Muscle of back (tissue), 3 donors: ENCODE measurements at regions not wholly inside any gene's neighbourhood (a gene's known extent, or its start where the extent isn't known, plus 50 kb on each side); places are given as distances from the start of the nearest gene placed in this dataset.

ENCODE experiments used
- DNase-seq, 3 donors: peaks; one replicate each; pipeline versions ENCODE4 v3.0.0 to v3.0.0-alpha.2; 2013

DNA sequence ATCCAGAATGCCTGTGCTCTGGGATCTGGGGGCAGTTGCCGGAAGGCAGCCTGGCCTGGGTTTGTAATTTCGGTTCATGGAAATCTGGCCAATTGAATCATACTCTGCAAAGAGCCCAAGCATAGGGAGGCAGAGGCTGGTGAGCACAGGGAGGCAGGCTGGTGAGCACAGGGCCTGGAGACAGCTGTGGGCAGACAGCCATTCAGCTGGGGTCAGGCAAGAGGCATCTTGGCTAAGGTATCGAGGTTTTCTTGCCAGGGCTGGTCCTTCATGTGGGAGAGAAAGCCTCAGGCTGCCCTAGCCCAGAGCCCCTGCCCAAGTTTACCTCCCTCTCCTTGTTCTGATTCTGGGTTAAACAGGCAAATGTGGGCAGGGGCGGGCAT, 63.7 kb upstream of the BAIAP2L1 start:
- DNase-seq: peak; percentile 23 to 50 (median 34)

DNA sequence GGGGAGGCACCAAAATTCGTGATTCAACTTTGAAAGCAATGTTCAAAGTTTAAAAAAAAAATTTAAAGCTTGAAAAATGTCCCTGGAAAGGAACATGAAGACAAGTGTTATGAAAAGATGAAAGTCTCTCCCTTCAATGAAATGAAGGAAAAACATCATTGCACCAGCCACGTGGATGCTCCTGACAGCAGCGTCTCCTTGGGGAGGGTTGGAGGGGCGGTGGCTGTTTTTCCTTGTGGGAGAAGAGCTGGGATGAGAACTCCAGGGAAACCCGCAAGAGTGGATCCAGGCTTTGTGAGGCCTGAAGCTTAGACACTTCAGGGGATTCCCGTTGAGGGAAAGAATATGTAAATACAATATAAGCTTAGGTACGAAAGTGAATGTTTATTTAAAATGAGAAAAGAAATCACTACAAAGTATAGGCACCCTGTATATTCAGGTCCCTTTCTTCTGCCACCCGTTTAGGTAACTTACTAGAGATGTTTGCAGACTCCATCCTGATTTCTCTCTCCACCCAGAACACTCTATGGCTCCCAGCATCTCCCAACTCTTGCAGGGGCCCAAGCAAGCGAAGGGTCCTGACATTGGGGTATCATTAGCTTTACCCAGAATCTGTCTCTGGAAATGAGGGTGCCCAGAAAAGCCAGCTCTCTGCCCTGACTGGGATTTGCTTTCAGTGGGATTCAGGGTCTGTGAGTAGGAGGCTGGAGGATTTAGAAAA, 63.1 kb upstream of the BAIAP2L1 start:
- DNase-seq: no peak

DNA sequence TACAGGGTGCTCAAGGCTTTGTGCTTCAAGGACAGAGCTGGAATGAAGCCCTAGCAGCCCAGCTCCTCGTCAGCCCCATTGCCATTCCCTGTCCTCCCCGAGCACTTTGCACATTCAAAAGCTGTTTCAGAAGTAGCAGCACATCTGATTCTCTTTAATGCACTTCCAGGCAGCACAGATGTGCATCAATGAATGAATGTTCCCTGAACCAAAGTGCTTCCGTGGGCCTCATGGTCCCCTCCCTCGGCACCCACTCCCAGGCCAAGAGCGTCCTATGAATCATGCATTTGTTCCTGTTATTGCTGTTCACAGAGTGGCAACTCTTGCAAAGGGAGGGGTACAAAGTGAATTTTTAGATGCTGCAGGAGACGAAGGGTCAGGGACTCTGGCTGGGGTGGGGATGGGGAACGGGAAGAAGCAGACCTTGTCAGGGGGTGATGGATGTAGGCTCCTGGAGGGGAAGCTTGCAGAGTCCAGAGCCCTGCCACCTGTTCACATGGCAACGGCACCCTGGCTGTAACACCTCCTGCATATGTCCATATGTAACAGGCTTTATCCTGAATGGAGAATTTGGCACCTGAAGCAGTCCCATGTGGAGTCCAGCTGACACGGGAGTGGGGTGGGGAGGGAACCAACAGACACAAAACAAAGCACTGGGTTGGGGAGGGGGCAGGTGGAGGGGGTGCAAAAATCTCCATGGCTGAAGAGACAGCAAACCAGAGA, 62.2 kb upstream of the BAIAP2L1 start:
- DNase-seq: no peak

DNA sequence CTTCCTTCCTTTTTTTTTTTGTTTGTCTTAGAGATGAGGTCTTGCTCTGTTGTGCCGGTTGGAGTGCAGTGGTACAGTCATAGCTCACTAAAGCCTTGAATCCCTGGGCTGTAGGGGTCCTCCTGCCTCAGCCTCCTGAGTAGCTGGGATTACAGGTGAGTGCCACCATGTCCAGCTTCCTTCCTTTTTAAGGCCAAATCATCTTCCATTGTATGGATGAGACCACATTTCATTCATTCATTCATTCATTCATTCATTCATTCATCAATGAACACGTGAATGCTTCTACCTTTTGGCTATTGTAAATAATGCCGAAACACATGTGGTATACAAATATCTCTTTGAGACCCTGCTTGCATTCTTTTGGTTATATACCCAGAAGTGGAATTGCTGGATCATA, 60.0 kb upstream of the BAIAP2L1 start:
- no peak for DNase-seq

DNA sequence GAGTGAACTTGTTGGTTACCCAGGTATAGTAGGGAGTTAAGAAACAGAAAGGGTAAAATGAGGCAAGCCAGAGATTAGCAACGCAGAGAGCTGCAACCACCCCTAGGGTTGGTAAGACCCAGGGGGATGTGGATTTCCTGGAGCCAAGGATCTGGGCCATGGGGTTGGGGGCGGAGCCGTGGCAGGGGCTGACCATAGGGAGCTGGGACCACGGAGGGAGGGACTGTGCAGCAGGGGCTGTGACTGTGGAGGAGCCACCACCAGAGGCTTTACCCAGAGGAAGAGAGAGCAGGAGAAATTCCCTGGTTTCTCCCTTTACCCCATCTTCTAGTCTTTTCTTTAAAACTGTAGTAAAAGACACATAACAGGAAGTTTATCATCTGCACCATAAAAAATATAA, 58.6 kb upstream of the BAIAP2L1 start:
- DNase-seq: no peak

DNA sequence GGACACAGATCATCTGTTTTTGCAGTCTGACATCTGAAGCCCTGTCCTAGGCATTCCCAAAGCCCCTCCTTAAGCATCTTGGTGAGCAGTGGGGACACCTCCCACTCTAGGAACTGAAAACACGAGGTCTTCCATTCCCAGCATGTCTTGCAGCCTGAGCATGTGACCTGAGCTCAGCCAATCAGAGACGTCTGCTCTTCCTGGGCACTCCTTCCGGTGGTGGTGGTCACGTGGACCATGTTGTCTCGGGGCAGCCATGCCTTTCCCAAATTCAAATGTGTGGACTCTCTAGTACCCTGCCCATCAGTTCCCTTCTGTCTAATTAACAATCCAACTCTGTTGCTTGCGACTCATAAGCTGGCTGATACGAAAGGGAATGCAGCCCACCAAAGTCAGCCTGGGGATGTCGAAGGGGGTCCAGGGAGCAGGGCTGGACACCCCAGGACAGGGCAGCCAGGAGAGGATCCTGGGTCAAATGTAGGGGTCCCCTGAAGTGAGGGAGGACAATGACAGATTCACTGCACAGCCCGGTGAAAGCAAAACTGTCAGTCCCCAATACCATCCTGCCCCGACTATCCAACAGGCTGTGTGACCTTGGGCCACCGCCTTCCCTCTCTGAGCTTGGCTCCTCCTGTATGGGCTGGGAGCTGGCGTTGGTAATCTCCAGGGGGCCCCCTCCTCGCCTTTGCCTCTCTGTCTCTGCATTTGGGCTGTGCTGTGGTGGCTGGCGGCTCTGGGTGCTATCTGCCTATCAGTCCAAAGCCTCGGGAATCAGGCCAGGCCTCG, 57.4 kb upstream of the BAIAP2L1 start:
- DNase-seq: no peak

DNA sequence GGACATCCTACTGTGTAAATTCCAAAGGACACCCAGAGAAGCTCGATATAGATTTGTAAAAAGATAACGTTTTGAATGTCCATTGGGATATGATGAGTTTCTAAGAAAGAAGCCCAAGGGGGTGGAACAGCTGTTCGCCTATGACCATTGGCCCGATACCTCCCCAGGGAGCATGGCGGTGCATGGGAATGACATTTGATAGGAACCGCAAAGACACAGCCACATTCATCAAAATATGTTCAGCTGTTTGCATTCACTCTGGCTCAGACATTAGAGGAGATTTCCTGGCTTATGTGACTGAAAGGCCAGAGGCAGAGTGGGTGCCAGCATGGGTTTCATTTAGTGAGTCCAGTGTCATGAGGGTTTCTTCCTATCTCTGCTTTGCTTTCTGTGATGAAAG, 56.0 kb upstream of the BAIAP2L1 start:
- DNase-seq: peak in 2 of 3 donors; percentile 17 to 46

DNA sequence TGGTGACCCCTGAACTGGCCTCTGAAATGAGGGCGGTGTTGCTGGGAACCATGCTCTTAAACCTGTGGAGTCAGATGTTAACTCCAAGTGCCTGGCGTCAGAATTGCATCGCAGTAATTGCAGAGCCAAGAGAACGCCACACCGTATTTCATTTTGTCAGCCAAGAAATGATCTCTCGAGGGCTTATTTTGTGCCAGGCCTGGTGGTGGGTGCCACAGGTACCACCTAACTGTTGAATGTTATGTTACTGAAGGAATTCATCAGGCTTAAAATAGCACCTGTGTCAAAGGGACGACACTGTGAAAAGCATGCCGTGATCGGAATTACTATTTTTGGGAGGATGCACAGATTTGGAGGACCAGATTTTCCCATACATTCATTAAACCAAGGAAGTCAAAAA, 51.9 kb upstream of the BAIAP2L1 start:
- no peak for DNase-seq
